ENCODE measurements at regions not wholly inside any gene's neighbourhood (a gene's known extent, or its start where the extent isn't known, plus 50 kb on each side); places are given as distances from the start of the nearest gene placed in this dataset.
"Not testable (repeated sequence)": the region's sequence is repeated elsewhere in the genome, so short reads cannot be mapped to it uniquely, and the experiment has no call there.

DNA sequence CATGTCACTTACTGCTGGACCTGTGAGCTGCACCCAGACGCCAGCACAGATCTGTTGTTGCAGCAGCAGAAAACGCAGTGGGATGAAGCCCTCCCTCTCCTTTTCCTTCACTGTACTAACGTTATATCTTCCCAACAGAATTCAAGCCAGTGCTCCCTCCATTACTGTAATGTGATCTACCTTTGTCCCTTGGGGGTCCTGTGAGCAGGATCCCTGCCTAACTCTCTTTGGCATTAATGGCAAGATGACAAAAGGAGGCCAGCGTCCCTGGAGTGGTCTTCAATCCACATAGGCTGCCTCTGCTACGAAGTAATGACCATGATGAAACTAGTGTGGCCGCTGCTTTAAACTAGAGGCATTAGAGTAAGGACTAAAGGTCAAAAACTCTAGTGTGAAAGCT is 69.3 kb upstream of the SOX14 start:
- no peaks in the 10 kb centered on the region for H3K27me3 Mint-ChIP-seq (ENCODE audit: low read depth)
- no peak overlapping the region for H3K27ac Mint-ChIP-seq
- H3K4me1 Mint-ChIP-seq = no peaks in the 10 kb centered on the region
- H3K4me3 Mint-ChIP-seq = no peak overlapping the region
- TF ChIP-seq, protein P1, sequence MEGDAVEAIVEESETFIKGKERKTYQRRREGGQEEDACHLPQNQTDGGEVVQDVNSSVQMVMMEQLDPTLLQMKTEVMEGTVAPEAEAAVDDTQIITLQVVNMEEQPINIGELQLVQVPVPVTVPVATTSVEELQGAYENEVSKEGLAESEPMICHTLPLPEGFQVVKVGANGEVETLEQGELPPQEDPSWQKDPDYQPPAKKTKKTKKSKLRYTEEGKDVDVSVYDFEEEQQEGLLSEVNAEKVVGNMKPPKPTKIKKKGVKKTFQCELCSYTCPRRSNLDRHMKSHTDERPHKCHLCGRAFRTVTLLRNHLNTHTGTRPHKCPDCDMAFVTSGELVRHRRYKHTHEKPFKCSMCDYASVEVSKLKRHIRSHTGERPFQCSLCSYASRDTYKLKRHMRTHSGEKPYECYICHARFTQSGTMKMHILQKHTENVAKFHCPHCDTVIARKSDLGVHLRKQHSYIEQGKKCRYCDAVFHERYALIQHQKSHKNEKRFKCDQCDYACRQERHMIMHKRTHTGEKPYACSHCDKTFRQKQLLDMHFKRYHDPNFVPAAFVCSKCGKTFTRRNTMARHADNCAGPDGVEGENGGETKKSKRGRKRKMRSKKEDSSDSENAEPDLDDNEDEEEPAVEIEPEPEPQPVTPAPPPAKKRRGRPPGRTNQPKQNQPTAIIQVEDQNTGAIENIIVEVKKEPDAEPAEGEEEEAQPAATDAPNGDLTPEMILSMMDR (IDR thresholded peaks at IDR 0.05; ENCODE audit: unreplicated experiment in 3 of 3) = no peak
- no peaks in the 10 kb centered on the region for H3K9me3 Mint-ChIP-seq
- H3K36me3 Mint-ChIP-seq (ENCODE audit: low read depth) = no peaks in the 10 kb centered on the region

DNA sequence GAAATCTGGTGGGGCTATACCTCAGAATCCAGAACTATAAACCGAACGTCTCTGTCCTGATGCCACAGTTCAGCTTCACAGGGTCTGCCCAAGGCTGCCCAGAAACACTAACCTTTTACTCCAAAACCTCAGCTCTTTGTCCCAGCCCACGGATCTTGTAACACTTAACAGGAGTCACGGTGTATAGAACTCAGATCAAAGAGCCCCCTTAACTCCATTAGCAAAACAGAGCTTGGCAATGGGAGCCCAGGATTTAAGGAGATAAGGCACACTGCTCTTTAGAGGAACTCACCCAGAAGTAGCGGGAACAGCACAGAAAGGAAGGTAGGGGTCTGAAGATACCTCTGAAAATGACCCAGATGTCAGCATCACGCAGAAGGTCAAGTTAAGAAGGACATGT is 68.8 kb upstream of the SOX14 start:
- no peak overlapping the region for H3K27ac Mint-ChIP-seq
- TF ChIP-seq, protein P1 (IDR thresholded peaks at IDR 0.05; ENCODE audit: unreplicated experiment in 3 of 3) = no peak
- no peak overlapping the region for H3K4me3 Mint-ChIP-seq
- no peaks in the 10 kb centered on the region for H3K9me3 Mint-ChIP-seq
- no peaks in the 10 kb centered on the region for H3K36me3 Mint-ChIP-seq (ENCODE audit: low read depth)
- no peaks in the 10 kb centered on the region for H3K27me3 Mint-ChIP-seq (ENCODE audit: low read depth)
- H3K4me1 Mint-ChIP-seq = no peaks in the 10 kb centered on the region

DNA sequence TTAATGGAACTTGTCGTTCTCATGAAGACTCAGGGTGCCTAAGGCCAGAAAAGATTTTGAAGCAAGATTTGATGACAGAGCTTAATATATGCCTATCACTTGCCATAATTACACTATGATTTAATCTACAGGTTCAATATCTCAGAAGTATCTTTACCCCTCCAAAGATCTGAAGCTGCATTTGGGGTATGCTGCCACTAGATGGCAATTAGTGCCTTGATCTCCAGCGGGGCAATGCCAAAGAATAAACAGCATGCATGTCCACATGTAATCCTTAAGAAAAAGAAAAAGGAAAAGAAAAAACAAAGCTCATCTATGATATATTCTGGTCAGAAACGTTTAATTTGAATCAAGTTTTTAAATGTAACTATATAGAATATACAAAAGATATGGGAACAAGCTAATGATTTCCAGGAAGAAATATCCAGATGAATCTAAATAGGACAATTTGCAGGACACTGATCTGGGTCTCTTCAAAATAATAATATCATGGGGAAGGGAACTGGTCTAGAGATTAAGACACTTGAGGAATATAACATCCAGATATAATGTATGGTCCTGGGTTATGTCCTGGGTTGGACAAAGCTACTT is 55.0 kb upstream of the SOX14 start:
- peaks cover 3% of the 10 kb centered on the region for H3K9me3 Mint-ChIP-seq
- TF ChIP-seq, protein P1 (IDR thresholded peaks at IDR 0.05; ENCODE audit: unreplicated experiment in 3 of 3) = peak in 2 of 3 experiments; percentile 13 to 45

DNA sequence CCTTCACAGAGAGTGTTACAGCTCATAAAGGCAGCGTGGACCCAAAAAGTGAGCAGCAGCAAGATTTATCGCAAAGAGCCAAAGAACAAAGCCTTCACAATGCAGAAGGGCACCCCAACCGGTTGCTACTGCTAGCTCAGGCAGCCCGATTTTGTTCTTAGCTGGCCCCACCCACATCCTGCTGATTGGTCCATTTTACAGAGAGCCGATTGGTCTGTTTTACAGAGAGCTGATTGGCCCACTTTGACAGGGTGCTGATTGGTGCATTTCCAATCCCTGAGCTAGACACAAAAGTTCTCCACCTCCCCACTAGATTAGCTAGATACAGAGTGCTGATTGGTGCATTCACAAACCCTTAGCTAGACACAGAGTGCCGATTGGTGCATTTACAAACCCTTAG is 50.1 kb upstream of the SOX14 start:
- not testable (repeated sequence) for H3K4me3 Mint-ChIP-seq; H3K4me1 Mint-ChIP-seq; H3K27ac Mint-ChIP-seq; H3K27me3 Mint-ChIP-seq (ENCODE audit: low read depth); H3K36me3 Mint-ChIP-seq (ENCODE audit: low read depth)
- H3K9me3 Mint-ChIP-seq = peaks cover 12% of the 10 kb centered on the region

More for the DNA sequence above, 55.0 kb upstream of the SOX14 start:
- H3K4me3 Mint-ChIP-seq = no peak overlapping the region
- H3K27ac Mint-ChIP-seq = no peak overlapping the region
- no peaks in the 10 kb centered on the region for H3K36me3 Mint-ChIP-seq (ENCODE audit: low read depth)
- H3K4me1 Mint-ChIP-seq = no peaks in the 10 kb centered on the region
- peaks cover 16% of the 10 kb centered on the region for H3K27me3 Mint-ChIP-seq (ENCODE audit: low read depth)
